Left lung (tissue), 4 donors: ENCODE measurements at regions not wholly inside any gene's neighbourhood (a gene's known extent, or its start where the extent isn't known, plus 50 kb on each side); places are given as distances from the start of the nearest gene placed in this dataset.
A peak's percentile ranks its signal among the peaks of the same experiment; 100 is the strongest.
"Not testable (repeated sequence)": the region's sequence is repeated elsewhere in the genome, so short reads cannot be mapped to it uniquely, and the experiment has no call there.

Experiments used
- ATAC-seq: fragments of 200-7000 bp; cut with Tn5 transposase; one replicate; pipeline ENCODE4 v1.9.1; 2020; ENCODE audit warnings: moderate library complexity
- DNase-seq, 4 donors: peaks; one replicate each; pipeline ENCODE4 v3.0.0-alpha.2; 2013 to 2020
- H3K27ac ChIP-seq, 2 donors: fragments of 200-600 bp; sonication (generic) in 1 of 2; one replicate each; pipeline versions ENCODE4 v1.5.0 to v1.8.0; 2020 to 2021
- H3K27me3 ChIP-seq, 2 donors: fragments of 200-600 bp; sonication (generic) in 1 of 2; one replicate each; pipeline versions ENCODE4 v1.5.0 to v1.8.0; 2020 to 2021
- H3K36me3 ChIP-seq, 2 donors: fragments of 200-600 bp; sonication (generic) in 1 of 2; one replicate each; pipeline versions ENCODE4 v1.5.0 to v1.8.0; 2020 to 2021
- H3K4me1 ChIP-seq, 2 donors: fragments of 200-600 bp; one replicate each; pipeline ENCODE4 v1.8.0; 2021
- H3K4me3 ChIP-seq, 2 donors: fragments of 200-600 bp; sonication (generic) in 1 of 2; one replicate each; pipeline versions ENCODE4 v1.5.0 to v1.8.0; 2020 to 2021; ENCODE audit warnings: mild to moderate bottlenecking in 1 of 2
- H3K9me3 ChIP-seq, 2 donors: fragments of 200-600 bp; sonication (generic) in 1 of 2; one replicate each; pipeline versions ENCODE4 v1.5.0 to v1.8.0; 2020 to 2021
- intact Hi-C, 2 donors: fragments of 100-400 bp; cut with DNase I; formaldehyde crosslinking; loops; one replicate each; pipeline versions ENCODE4 v1.11.2 to v1.14.2; 2022
- TF ChIP-seq, protein P1 (sequence below), 2 donors: fragments of 200-600 bp; sonication (generic) in 1 of 2; IDR thresholded peaks; one replicate each; pipeline versions ENCODE4 v1.5.0 to v1.8.0; 2021; ENCODE audit warnings: antibody characterized with exemption in 2 of 2
- donor health status: DM: no; HTN: yes; CAD: no.
- donor health status: DM: no; HTN: no; CAD: no.

DNA sequence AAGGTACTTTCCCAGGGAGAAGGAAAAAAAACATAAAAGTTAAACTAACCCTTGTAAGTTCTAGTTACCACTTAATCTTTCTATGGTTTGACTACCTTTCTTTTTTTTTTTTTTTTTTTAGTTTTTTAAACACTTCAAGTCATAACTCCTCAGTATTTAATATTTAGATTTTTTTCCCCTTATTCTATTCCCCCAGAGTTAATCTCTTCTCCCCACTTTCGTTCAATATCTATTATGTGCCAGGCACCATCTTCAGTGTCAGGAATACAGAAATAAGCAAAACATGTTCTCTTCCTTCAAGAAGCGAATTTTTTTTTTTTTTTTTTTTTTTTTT is 62.0 kb upstream of the LOC128125822 start:
- peak overlapping the region in 1 of 2 donors; percentile 18 for H3K27ac ChIP-seq

DNA sequence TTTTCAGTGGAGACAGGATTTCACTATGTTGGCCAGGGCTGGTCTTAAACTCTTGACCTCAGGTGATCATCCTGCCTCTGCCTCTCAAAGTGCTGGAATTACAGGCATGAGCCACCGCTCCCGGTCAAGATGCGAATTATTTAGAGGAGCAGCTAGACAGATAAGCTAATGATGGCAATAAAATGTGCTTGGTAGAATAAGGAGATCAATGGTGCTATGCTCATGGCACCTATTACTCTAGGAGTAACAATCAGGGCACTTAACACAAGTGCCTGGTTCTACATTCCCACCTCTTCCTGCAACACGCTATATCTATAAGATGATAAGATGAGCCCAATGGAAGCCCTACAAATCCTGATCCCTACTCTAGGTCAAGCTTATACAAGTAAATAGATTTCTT is 61.4 kb upstream of the LOC128125822 start:
- Histone ChIP-seq H3K36me3 (no peaks in the 10 kb centered on the region), H3K4me3 (no peak overlapping the region), H3K27me3 (no peaks in the 10 kb centered on the region), H3K9me3 (no peaks in the 10 kb centered on the region), H3K4me1 (peaks cover 0 to 4% of the 10 kb centered on the region in 2 donors), H3K27ac (peak overlapping the region in 1 of 2 donors; percentile 18)
- TF ChIP-seq, protein P1, sequence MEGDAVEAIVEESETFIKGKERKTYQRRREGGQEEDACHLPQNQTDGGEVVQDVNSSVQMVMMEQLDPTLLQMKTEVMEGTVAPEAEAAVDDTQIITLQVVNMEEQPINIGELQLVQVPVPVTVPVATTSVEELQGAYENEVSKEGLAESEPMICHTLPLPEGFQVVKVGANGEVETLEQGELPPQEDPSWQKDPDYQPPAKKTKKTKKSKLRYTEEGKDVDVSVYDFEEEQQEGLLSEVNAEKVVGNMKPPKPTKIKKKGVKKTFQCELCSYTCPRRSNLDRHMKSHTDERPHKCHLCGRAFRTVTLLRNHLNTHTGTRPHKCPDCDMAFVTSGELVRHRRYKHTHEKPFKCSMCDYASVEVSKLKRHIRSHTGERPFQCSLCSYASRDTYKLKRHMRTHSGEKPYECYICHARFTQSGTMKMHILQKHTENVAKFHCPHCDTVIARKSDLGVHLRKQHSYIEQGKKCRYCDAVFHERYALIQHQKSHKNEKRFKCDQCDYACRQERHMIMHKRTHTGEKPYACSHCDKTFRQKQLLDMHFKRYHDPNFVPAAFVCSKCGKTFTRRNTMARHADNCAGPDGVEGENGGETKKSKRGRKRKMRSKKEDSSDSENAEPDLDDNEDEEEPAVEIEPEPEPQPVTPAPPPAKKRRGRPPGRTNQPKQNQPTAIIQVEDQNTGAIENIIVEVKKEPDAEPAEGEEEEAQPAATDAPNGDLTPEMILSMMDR (IDR thresholded peaks at IDR 0.05): no peak
- peak; percentile 6 for ATAC-seq
- intact Hi-C loops: no loop called here
- no peak for DNase-seq

More for the DNA sequence above, 62.0 kb upstream of the LOC128125822 start:
- intact Hi-C loops: no loop called here
- TF ChIP-seq, protein P1 (IDR thresholded peaks at IDR 0.05): no peak
- H3K4me1 ChIP-seq: peaks cover 0 to 4% of the 10 kb centered on the region in 2 donors
- H3K4me3 ChIP-seq: no peak overlapping the region
- DNase-seq (no peak), ATAC-seq (no peak)
- H3K9me3 ChIP-seq: no peaks in the 10 kb centered on the region
- H3K36me3 ChIP-seq: no peaks in the 10 kb centered on the region
- no peaks in the 10 kb centered on the region for H3K27me3 ChIP-seq

DNA sequence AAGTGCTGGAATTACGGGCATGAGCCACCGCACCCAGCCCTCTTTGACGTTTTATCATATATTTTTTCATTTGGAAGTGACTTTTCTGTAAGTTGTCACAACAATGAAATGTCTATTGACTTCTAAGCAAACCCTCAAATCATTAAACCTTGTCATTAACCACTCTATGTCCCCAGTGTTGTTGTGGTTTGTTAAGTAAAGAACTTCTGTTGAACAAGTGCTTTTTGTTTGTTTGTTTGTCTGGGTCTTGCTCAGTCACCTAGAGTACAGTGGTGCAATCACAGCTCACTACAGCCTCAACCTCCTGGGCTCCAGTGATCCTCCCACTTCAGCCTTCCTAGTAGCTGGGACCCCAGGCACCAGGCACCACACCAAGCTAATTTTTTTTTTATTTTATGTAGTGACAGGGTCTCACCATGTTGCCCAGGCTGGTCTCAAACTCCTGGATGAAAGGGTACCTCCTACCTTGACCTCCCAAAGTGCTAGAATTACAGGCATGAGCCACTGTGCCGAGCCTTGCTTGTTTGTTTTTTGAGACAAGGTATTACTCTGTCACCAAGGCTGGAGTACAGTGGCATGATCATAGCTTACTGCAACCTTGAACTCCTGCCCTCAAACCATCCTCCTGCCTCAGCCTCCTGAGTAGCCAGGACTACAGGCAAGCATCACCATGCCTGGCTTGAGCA is 57.6 kb upstream of the LOC128125822 start:
- H3K27ac ChIP-seq: no peak overlapping the region
- H3K36me3 ChIP-seq: no peaks in the 10 kb centered on the region
- ATAC-seq (peak; percentile 6), DNase-seq (no peak)
- no peak overlapping the region for H3K4me3 ChIP-seq
- TF ChIP-seq, protein P1 (IDR thresholded peaks at IDR 0.05): no peak
- no peaks in the 10 kb centered on the region for H3K9me3 ChIP-seq
- intact Hi-C loops: no loop called here
- no peaks in the 10 kb centered on the region for H3K27me3 ChIP-seq
- peaks cover 0 to 4% of the 10 kb centered on the region in 2 donors for H3K4me1 ChIP-seq

DNA sequence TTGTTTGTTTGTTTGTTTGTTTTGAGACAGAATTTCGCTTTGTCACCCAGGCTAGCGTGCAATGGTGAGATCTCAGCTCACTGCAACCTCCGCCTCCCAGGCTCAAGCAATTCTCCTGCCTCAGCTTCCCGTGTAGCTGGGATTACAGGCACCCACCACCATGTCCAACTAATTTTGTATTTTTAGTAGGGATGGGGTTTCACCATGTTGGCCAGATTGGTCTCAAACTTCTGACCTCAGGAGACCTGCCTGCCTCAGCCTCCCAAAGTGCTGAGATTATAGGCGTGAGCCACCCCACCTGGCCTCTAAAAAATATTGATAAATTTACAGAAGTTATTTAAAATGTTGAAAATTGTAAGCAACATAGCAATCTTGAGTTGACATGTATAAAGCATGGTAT is 57.1 kb upstream of the LOC128125822 start:
- H3K4me1 ChIP-seq, H3K4me3 ChIP-seq, H3K27me3 ChIP-seq, DNase-seq, intact Hi-C loops, H3K9me3 ChIP-seq, H3K36me3 ChIP-seq, ATAC-seq: not testable (repeated sequence)
- peak overlapping the region; percentile 46 to 61 for H3K27ac ChIP-seq

DNA sequence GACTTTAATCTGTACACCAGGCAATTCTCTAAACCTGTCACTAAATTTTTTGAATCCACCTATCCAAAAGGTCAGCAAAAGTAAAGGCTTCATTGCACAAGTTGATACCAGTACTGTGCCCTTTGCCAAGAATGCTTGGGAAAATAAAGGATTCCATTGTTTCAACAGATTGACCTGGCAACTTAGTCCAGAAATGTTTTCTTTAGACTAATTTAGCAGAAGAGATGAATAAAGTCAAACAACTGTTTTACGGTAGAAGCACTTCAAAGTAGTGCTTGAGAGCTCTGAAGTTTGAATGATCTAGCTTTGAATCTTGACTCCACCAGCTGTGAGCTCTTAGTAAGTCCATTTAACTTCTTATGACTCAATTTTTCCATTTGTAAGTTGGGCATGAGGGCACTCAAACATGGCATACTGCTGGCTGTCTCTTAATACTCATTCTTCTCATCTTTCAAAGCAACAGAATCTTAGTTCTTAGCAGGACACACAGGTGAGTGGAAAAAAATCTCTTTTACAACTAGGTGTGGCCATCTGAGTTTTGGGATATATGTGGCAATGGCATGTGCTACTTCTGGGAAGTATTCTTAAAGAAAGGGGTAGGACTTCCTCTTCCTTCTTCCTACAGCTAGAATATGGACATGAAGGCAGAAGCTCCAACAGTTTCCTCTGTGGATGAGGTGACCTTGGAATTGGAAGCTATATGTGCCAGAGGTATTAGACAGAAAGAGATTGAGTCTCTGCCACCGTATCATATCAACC is 55.9 kb upstream of the LOC128125822 start:
- DNase-seq: peak in 1 of 4 donors; percentile 47
- Histone ChIP-seq H3K27me3 (no peaks in the 10 kb centered on the region), H3K9me3 (no peaks in the 10 kb centered on the region), H3K4me1 (no peaks in the 10 kb centered on the region), H3K36me3 (no peaks in the 10 kb centered on the region), H3K27ac (peak overlapping the region; percentile 46 to 61), H3K4me3 (no peak overlapping the region)
- intact Hi-C loops: no loop called here
- TF ChIP-seq, protein P1 (IDR thresholded peaks at IDR 0.05): no peak
- peak; percentile 81 for ATAC-seq
